ENCODE measurements at regions not wholly inside any gene's neighbourhood (a gene's known extent, or its start where the extent isn't known, plus 50 kb on each side); places are given as distances from the start of the nearest gene placed in this dataset.

DNA sequence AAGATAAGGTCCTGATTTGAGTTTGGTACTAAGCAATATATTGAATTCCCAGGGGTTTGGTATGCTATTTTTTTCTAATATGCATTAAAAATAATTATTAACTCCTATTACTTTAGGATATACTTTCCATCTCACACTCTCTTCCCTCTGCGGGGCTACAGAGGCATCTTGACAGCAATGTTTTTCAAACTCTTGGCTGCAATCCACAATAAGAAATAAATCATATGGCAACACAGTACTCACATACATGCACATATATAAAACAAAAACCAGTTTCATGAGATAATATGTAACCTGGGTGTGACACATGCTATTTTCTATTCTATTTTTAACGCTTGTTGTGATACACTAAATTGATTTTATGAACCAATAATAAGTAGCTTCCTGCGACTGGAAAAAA is 189.5 kb downstream of the UNC5CL start:
- DNase-seq (ENCODE audit: low read depth in 4 of 4, low spot score in 3 of 4): peak in 1 of 4 donors; percentile 27

DNA sequence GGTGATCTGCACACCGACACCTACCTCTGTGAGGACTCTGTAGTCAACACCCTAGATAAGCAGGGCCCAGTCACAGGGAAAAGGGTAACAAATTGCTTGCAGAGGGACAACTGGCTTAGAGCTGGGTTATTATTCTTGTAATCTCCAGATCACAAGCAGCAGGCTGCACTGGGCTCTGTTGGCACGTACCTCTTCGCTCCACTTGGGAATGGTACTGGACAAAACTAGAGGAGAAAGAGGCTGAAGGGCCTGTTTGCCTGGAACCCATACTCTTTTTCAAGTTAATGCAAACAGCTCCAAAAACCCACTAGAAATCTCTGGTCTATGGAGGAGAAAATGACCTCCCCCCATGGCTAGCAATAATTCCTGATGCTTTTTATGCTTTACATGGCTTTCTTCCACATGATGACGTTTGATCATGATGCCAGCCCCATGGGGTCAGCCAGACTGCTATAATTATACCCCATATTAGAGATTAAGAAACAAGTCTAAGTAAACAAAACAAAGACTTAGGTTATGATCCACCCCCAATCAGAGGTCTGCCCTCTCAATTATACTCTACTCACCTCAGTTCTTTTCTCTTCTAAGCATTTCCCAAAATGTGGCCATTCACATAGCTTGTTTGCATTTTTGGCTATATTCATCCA is 190.0 kb downstream of the UNC5CL start:
- no peak for DNase-seq (ENCODE audit: low read depth in 4 of 4, low spot score in 3 of 4)

DNA sequence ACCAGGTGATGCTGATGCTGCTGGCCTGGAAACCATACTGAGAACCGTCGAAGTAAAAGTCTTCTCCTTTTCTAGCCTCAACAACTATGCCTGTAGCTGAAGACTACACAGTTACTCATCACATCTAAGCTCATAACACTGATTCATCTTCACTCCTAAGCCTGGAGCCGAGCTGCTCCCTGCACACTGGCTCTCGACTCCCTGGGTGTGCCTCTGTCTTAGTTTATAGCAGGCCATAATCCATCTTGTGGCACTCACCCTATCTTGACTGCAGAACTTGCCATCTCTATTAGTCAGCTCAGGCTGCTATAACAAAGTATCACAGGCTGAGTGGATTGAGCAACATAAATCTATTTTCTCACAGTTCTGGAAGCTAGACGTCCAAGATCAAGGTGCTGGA is 191.0 kb downstream of the UNC5CL start:
- no peak for DNase-seq (ENCODE audit: low read depth in 4 of 4, low spot score in 3 of 4)

DNA sequence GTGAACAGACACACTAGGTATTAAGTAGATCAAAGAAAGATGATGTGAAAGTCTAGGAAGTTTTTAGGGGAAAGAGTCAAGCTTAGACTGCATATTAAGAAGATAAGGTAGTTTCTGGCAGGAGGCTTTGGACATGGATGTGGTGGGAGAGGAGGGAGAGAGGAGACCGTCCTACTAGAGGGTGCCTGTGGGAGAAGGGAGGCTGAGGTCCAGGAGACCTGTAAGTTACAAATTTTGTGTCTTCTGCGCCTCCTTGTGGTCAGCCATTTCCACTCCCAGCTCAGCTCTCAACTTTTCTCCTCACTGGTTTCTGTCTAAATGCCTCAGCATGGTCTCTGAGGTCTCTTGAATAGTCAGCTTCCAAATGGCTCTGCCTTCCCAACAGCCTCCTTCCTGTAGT is 193.5 kb downstream of the UNC5CL start:
- DNase-seq (ENCODE audit: low read depth in 4 of 4, low spot score in 3 of 4): peak in 1 of 4 donors; percentile 33

DNA sequence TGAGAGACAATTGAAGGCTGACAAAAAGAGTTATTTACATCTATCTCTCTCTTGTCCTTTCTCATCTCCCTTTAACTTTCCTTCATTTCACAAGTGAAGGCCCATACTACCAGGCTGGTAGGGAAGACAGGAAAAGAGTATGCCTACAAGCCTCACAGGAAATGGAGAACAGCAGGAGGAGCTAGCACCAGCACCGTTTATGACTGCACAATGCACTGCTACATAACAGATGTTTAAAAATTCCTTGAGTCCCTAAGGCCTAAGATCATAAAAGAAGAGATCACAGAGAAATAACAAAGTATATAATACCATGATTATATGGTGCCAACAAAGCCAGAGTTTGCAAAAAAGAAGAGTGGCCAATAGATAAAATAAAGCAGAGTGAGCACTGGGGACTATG is 194.8 kb downstream of the UNC5CL start:
- no peak for DNase-seq (ENCODE audit: low read depth in 4 of 4, low spot score in 3 of 4)

DNA sequence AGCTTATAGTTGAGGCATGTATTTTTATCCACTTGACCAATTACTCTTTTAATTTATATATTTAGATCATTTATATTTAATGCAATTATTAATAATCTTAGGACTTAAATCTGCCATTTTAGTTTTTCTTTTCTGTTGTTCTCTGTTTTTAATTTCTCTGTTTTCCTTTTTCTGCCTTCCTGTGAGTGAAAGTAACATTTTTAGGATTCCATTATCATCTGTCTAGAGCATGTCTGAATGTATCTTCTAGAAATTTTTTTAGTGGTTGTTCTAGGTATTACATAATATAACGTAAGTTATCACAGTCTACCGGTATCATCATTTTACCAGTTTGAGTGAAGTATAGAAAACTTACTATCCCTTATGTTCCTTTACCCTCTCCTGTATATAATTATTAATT is 197.3 kb downstream of the UNC5CL start:
- DNase-seq (ENCODE audit: low read depth in 4 of 4, low spot score in 3 of 4): no peak

DNA sequence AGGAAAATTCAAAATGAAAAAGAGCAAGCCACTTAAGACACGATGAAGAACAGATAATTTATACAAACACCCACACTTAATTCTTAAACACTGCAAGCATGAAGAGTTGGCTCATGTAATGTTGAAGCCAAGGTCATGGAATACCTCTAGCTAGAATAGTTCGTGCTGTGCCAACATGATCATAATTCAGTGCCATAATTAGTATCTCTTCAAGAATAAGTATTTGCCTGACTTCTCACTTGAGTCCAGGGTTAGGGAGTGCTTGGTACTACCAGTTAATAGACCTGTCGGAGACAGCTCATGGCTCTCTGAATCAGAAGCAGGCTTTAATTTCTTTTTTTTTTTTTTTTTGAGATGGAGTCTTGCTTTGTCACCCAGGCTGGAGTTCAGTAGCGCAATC is 206.3 kb downstream of the UNC5CL start:
- DNase-seq (ENCODE audit: low read depth in 4 of 4, low spot score in 3 of 4): no peak

DNA sequence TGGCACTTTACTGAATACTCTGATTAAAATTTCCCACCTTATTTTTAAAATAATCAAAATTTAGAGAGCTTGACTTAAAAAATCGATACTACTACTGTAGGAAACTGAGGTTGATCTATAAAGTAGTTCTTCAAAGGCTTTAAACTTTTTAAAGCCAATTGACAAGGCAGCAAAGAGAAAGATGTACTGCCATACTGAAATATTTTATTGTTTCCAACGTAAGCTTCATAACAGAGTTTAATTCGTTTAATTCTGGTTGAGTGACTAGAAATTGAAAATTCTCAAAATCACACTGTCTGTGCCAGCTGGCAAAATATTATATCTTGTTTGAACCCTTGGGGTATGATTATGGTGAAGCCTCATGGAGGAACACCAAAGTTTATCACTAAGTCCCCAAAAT is 207.6 kb downstream of the UNC5CL start:
- DNase-seq (ENCODE audit: low read depth in 4 of 4, low spot score in 3 of 4): no peak

DNA sequence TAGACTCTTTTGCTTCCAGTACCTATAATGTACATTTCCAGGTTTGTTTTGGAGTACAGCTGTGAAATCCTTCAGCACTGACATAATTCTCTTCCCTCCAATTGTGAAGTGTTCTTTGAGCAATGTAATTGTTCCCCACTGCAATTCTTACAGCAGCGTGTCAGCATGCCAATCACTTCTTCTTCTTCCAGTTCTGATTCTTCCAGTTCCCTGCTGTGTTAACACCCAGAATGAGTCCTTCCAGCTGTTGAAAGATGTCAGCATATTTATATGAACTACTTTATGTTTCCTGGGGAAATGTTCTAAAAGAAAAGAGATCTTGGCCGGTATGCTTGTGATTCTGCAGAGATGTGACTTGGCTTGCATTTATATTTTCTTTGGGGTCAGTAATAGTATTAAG is 213.9 kb downstream of the UNC5CL start:
- DNase-seq (ENCODE audit: low read depth in 4 of 4, low spot score in 3 of 4): peak in 2 of 4 donors; percentile 2 to 11

DNA sequence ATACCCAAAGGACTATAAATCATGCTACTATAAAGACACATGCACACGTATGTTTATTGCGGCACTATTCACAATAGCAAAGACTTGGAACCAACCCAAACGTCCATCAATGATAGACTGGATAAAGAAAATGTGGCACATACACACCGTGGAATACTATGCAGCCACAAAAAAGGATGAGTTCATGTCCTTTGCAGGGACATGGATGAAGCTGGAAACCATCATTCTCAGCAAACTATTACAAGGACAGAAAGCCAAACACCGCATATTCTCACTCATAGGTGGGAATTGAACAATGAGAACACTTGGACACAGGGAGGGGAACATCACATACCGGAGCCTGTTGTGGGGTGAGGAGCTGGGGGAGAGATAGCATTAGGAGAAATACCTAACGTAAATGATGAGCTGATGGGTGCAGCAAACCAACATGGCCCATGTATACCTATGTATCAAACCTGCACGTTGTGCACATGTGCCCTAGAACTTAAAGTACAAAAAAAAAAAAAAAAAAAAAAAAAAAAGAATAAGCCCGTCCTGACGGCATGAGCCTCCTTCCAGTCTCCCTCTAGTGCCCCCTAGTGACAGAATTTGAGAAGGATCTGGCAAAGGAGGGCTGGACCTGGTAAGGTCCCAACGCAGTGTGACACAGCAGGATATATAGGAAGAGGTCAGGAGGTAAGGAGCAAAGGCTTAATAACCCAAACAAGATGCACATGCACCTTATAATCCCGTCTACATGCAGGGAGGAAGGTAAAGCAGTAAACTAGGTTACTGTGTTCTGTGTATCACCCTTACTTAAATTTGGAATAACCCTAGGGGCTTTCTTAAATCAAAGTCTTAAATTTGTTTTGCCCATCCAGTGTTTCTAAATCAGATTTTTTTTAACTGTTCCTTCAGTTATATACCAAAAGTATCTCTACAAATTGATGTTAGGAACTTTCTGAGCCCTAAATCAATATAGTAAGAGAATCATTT is 214.8 kb downstream of the UNC5CL start:
- peak; percentile 36 to 53 (median 50) for DNase-seq (ENCODE audit: low read depth in 4 of 4, low spot score in 3 of 4)

DNA sequence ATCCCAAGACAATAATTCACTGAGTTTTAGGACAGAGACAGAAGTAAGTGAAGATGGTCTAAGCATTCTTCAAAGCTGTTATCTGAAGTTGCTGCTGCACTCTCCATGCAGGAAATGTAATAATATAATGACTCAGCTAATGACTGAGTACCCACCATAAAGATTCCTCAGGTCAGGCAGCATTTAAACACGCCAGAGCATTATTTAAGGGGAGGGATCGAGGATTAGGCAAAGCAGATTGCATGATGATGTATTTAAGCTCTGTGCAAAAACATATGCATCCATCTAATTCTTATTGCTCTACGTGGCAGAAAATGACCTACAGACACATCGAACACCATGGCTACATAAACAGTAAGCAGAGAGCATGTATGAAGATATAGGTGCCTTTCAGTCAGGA is 216.4 kb downstream of the UNC5CL start:
- DNase-seq (ENCODE audit: low read depth in 4 of 4, low spot score in 3 of 4): no peak

DNA sequence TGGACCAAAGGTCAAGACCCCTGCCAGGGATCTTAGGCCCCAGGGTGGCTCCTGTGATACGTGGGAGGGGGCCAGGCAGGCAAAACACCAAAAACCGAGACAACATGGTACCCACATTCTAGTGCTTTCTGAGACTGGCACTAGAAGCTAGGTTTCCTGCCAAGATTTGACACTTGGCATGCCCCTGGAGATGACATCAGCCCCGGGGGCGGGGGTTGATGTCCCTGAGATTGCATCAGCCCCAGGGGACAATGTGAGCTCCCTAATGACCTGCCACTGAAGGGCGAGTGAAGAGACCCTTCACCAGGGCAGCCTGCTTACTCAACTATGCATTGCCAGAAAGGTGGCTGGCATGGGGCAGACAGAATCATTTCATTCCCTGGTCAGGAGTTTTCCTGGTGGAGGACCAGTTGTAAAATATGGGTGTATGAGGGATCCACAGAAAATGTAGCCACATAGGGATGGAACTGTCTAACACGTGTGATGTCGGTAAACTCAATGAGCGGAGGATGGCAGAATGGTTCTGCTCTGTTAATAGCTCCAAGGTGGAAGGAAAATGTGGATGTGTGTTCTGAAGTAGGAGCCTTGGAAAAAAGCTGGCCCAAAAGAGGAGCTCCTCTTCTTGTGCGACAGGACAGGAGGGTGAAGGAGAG is 219.7 kb downstream of the UNC5CL start:
- no peak for DNase-seq (ENCODE audit: low read depth in 4 of 4, low spot score in 3 of 4)

DNA sequence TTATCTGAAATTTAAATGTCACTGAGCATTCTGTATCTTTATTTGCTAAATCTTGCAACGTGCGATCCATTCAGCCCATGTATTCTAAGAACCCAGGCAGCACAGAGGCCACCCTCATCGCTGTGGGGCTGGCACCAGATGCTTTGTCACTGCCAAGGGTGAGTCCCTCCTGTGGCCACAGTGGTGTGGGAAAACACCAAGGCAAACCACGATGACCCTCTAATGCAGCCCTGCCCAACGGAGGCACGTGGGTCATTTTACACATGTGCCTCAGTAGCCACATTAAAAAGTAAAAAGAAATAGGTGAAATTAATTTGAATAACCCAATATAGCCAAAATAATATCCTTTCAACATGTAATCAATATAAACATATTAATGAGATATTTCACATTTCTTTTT is 221.7 kb downstream of the UNC5CL start:
- no peak for DNase-seq (ENCODE audit: low read depth in 4 of 4, low spot score in 3 of 4)

DNA sequence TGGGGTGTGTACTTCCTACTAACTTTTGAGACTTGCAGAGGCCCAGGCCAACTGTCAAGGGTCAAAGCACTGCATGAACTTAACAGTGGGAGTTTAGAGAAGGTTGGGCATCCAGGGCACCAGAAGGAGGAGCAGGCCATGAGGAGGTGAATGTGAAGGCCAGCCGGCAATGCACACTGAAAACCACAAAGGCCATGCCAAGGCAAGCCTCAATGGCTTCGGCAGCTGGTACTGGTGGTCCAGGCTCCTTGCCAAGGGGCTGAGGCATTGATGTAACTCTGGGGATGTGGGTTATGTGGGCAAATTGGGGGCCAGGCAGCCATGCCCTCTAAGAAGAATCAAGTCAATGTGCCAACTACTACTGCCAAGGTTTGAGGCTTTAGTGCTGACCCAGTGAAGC is 222.4 kb downstream of the UNC5CL start:
- no peak for DNase-seq (ENCODE audit: low read depth in 4 of 4, low spot score in 3 of 4)

DNA sequence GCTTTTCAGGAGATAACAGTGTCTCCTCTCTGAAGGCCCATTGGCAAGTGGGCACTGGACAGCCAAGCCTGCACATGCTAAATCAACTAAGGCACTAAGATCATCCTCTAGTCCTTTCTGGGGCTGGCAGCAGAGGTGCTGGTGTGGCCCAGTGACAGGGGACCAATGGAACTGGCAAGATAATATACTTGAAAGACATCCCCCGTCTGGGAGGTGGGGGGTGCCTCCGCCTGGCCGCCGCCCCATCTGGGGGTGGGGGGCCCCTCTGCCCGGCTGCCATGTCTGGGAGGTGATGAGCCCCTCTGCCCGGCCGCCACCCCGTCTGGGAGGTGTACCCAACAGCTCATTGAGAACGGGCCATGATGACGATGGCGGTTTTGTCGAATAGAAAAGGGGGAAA is 223.3 kb downstream of the UNC5CL start:
- no peak for DNase-seq (ENCODE audit: low read depth in 4 of 4, low spot score in 3 of 4)

DNA sequence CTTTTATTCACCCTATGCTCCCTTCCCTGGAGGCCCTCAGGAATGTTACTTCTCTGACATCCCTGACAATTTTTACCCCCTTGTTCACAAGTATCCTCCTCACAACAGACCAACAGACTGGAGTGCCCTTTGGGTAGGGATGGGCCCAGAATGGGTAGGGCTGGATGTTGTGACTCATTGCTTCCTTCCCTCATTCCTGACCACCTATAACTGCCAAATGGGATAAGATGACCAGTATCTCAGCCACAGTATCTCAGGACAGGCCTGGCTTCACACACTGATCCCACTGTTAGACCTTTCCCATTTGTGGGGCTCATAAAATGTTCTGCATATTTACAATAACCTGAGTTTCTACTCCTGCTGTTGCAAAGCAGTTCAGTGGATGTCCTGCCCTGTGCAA is 223.0 kb upstream of the LRFN2 start:
- DNase-seq (ENCODE audit: low read depth in 4 of 4, low spot score in 3 of 4): no peak

DNA sequence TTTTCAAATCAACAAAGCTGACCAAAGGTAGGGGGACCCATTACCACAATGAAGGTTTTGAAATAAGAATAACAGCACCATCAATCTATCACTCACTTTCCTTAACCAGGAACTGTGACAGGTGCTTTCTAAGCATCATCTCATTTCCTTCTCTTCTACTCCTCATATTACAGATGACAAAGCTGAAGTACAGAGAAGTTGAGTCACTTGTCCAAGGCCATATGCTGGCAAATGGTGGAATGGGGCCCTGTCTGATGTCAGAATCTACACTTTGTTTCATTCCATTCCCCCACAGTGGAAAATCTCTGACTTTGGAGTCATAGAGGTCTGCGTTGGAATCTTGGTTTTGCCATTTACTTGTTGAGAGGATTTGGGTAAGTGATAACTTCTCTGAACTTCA is 222.5 kb upstream of the LRFN2 start:
- DNase-seq (ENCODE audit: low read depth in 4 of 4, low spot score in 3 of 4): no peak

DNA sequence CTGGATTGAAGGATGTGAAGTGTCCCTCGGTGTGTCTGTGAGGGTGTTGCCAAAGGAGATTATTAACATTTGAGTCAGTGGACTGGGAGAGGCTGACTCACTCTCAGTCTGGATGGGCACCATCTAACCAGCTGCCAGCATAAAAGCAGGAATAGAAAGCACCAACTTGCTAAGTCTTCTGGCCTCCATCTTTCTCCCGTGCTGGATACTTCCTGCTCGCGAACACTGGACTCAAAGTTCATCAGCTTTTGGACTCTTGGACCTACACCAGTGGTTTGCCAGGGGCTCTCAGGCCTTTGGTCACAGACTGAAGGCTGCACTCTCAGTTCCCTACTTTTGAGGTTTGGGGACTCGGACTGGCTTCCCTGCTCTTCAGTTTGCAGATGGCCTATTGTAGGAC is 220.3 kb upstream of the LRFN2 start:
- DNase-seq (ENCODE audit: low read depth in 4 of 4, low spot score in 3 of 4): no peak

DNA sequence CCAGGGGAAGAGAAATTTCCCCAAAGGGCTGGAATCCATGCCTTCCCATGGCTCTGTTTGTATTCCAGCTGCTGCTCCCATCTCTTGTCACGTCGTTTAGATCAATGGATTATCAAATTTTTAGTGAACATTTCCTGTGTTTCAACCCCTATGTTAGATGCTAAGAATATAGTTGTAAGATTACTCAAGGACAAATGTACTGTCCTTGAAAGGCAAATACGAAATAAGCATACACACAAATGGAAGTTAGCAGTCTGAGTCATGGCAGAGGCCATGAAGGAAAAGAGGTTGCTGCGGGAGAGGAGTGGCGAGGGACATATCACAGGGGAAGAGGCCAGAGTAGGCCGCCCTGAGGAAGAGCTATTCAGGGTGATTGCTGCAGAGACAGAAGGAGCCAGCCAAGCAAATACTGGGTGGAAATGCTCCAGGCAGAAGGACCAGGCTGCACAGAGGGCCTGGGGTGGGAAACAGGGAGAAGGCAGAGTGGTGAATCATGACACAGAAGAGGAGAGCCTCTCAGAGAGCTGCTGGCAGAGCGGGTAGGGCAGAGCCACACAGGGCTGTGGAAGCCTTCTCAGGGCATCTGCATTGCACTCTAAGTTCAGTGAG is 219.2 kb upstream of the LRFN2 start:
- no peak for DNase-seq (ENCODE audit: low read depth in 4 of 4, low spot score in 3 of 4)

DNA sequence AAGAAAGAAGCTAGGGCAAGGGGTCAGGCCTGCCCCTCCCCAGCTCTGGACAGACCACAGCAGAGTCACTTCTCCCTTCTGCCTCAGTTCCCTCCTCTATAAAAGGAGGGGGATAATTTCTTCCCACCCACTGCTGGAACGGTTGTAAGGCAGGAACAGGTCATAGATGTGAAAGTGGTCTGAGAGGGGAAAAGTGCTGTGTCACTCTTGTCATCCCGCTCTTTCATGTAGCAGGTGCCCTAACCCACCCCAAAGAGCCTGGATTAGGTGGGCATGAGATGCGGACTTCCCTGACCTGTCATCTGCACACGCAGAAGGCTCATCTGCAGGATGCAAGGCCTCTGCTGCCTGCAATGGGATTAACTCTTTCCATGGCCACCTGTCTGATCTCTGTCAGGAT is 218.2 kb upstream of the LRFN2 start:
- DNase-seq (ENCODE audit: low read depth in 4 of 4, low spot score in 3 of 4): no peak

DNA sequence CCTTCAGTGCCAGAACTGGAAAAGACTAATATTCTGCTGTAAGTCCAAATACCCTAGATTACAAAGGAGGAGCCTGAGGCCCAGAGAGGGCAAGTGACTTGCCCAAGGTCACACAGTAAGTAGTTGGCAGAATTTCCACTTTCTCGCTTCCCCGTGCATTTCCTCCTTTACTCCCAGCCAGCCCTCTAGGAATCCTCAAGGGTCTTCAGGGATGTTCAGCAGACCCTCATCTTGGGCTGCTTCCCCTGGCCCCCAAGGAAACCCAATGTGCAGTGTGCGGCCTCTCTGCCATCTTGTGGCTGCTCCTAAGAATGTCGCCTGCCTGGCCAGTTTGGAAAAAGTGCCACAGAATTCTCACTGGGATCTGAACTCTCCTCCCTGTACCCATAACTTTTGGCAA is 217.7 kb upstream of the LRFN2 start:
- no peak for DNase-seq (ENCODE audit: low read depth in 4 of 4, low spot score in 3 of 4)

Data from right renal pelvis (tissue), 4 donors.